OCI-LY7 (cell line): ENCODE measurements at regions not wholly inside any gene's neighbourhood (a gene's known extent, or its start where the extent isn't known, plus 50 kb on each side); places are given as distances from the start of the nearest gene placed in this dataset.

Experiments used
- BruUV-seq: library from RNA; stranded (reverse); fragments of 400-500 nt; replicated peaks from 2 replicates; lab custom pipeline; 2021; lab: Mats Ljungman, UMichigan
- CTCF ChIA-PET: fragments of 300-600 bp; sonication (Branson Sonifier 250); formaldehyde crosslinking; loops from one replicate; lab custom pipeline; 2022; ENCODE audit warnings: antibody characterized with exemption; ENCODE audit not compliant: unreplicated experiment; lab: Charles Lee
- POLR2A ChIA-PET: fragments of 300-600 bp; sonication (Branson Sonifier 250); formaldehyde crosslinking; loops from one replicate; lab custom pipeline; 2022; ENCODE audit warnings: antibody characterized with exemption; lab: Charles Lee
- DNase-seq: peaks from one replicate; pipeline ENCODE4 v3.0.0-alpha.2; 2015; ENCODE audit warnings: low spot score
- H2AFZ ChIP-seq: fragments of 200-600 bp; sonication (generic), shearing (Covaris generic); 2 replicates; pipeline ENCODE4 v1.6.1; 2014; ENCODE audit warnings: mild to moderate bottlenecking, antibody characterized with exemption, low read length, moderate library complexity
- H3K27ac ChIP-seq: fragments of 200-600 bp; sonication (generic); 2 replicates; pipeline ENCODE4 v1.5.1; 2014; ENCODE audit warnings: mixed run types, low read depth, mild to moderate bottlenecking, moderate library complexity, low read length, inconsistent platforms; ENCODE audit not compliant: poor library complexity, severe bottlenecking
- H3K36me3 ChIP-seq: fragments of 200-600 bp; sonication (generic); 2 replicates; pipeline ENCODE4 v1.6.1; 2014; ENCODE audit warnings: mild to moderate bottlenecking, antibody characterized with exemption, low read length, moderate library complexity, mixed read lengths; ENCODE audit not compliant: insufficient read depth
- H3K4me1 ChIP-seq: fragments of 200-600 bp; sonication (generic); 2 replicates; pipeline ENCODE4 v1.5.1; 2014; ENCODE audit warnings: mild to moderate bottlenecking, low read length; ENCODE audit not compliant: insufficient read depth, poor library complexity, severe bottlenecking
- H3K4me2 ChIP-seq: fragments of 200-600 bp; sonication (generic); 2 replicates; pipeline ENCODE4 v1.6.1; 2014; ENCODE audit warnings: mild to moderate bottlenecking, low read length
- H3K4me3 ChIP-seq: fragments of 200-600 bp; sonication (generic); 2 replicates; pipeline ENCODE4 v1.5.1; 2014; ENCODE audit warnings: mild to moderate bottlenecking, low read depth, low read length; ENCODE audit not compliant: poor library complexity, severe bottlenecking
- H3K79me2 ChIP-seq: fragments of 200-600 bp; sonication (generic); 2 replicates; pipeline ENCODE4 v1.6.1; 2016; ENCODE audit warnings: low read depth, mild to moderate bottlenecking, low read length, moderate library complexity, mixed read lengths; ENCODE audit not compliant: insufficient read depth
- H3K9me2 ChIP-seq: fragments of 200-600 bp; sonication (generic); 2 replicates; pipeline ENCODE4 v1.6.1; 2016; ENCODE audit warnings: mild to moderate bottlenecking, low read length, mixed read lengths; ENCODE audit not compliant: insufficient read depth
- H3K9me3 ChIP-seq: fragments of 200-600 bp; sonication (generic); 2 replicates; pipeline ENCODE4 v1.6.1; 2014; ENCODE audit warnings: mild to moderate bottlenecking, mixed run types, low read length, mixed read lengths
- H4K20me1 ChIP-seq: fragments of 200-600 bp; sonication (generic); 2 replicates; pipeline ENCODE4 v1.6.1; 2014; ENCODE audit warnings: mild to moderate bottlenecking, antibody characterized with exemption, low read length, moderate library complexity, mixed read lengths; ENCODE audit not compliant: insufficient read depth
- EZH2phosphoT487 ChIP-seq: fragments of 200-600 bp; sonication (generic); IDR thresholded peaks from 2 replicates; pipeline ENCODE4 v1.6.1; 2018; ENCODE audit warnings: low read depth, borderline replicate concordance, mild to moderate bottlenecking, mixed run types, antibody characterized with exemption, low read length, moderate library complexity, mixed read lengths
- intact Hi-C: fragments of 100-400 bp; cut with micrococcal nuclease; formaldehyde crosslinking; loops from one replicate; pipeline ENCODE4 v1.10.0; 2022; ENCODE audit not compliant: unreplicated experiment
- TF ChIP-seq, protein P1 (sequence below): fragments of 200-600 bp; sonication (generic); conservative IDR thresholded peaks from 2 replicates; pipeline ENCODE4 v1.5.1; 2014; ENCODE audit warnings: mild to moderate bottlenecking, antibody characterized with exemption, low read length, moderate library complexity, mixed read lengths

- Histone ChIP-seq H3K9me3 (no peaks in the 10 kb centered on the region), H4K20me1 (no peaks in the 10 kb centered on the region), H3K4me3 (no peak overlapping the region), H2AFZ (no peak overlapping the region), H3K79me2 (no peaks in the 10 kb centered on the region), H3K9me2 (no peaks in the 10 kb centered on the region), H3K4me1 (peaks cover 18% of the 10 kb centered on the region), H3K27ac (no peak overlapping the region), H3K4me2 (no peak overlapping the region), H3K36me3 (no peaks in the 10 kb centered on the region)
- ChIA-PET POLR2A (no interaction called here), CTCF (interaction anchor here (0.7 kb wide), 1 partner anchor 37 kb away, joined by 3 read pairs; no protein-coding TSS in a partner anchor)
- no TSS peak for BruUV-seq
- DNase-seq = no peak
- TF ChIP-seq, protein P1, sequence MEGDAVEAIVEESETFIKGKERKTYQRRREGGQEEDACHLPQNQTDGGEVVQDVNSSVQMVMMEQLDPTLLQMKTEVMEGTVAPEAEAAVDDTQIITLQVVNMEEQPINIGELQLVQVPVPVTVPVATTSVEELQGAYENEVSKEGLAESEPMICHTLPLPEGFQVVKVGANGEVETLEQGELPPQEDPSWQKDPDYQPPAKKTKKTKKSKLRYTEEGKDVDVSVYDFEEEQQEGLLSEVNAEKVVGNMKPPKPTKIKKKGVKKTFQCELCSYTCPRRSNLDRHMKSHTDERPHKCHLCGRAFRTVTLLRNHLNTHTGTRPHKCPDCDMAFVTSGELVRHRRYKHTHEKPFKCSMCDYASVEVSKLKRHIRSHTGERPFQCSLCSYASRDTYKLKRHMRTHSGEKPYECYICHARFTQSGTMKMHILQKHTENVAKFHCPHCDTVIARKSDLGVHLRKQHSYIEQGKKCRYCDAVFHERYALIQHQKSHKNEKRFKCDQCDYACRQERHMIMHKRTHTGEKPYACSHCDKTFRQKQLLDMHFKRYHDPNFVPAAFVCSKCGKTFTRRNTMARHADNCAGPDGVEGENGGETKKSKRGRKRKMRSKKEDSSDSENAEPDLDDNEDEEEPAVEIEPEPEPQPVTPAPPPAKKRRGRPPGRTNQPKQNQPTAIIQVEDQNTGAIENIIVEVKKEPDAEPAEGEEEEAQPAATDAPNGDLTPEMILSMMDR = no peak
- TF ChIP-seq EZH2phosphoT487 = no peak
- intact Hi-C loops = no loop called here
Observed at GRCh38 chr12:123077298-123078119, 73.4 kb downstream of the PITPNM2 start.

DNA sequence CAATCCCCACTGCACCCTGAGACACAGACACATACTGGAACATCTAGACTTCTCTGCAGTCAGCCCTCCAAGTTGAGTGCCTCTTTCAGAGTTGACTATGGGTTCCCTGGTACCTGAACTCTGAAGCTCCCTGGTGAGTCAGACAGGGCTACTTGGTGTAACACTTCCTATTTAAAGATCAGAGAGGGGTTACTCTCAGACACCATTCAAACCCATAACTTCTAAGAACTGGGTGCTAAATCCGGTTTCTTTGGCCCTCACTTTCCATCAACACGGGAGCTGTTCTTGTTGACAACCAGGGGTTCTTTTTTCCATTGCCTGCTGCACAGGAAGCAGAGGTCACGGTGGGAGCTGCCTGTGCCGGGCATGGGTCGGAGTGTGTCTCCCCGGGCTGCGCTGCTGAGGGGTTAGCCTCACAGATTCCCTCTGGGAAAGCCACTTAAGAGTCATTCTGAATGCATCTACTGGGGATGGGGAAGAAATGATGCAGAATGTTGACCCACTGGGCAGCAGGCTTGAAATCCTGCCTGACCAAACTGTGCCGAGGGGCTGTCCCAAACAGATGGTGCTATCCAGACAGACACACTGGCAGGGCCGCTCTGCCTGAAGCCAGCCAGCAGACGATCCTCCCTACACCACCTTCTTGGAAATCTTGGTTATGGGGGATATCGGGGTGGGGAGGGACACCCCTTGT is 74.1 kb downstream of the PITPNM2 start:
- CTCF ChIA-PET = no interaction called here
- DNase-seq = no peak

More for the DNA sequence above, 74.1 kb downstream of the PITPNM2 start:
- Histone ChIP-seq H3K36me3 (no peaks in the 10 kb centered on the region), H3K4me3 (no peak overlapping the region), H3K9me3 (no peaks in the 10 kb centered on the region), H3K4me2 (no peak overlapping the region), H4K20me1 (no peaks in the 10 kb centered on the region), H3K4me1 (peaks cover 18% of the 10 kb centered on the region), H3K27ac (no peak overlapping the region), H3K79me2 (no peaks in the 10 kb centered on the region), H3K9me2 (no peaks in the 10 kb centered on the region), H2AFZ (peak overlapping the region; percentile 36; the same call in 1 of the 2 replicates)
- intact Hi-C loops = no loop called here
- POLR2A ChIA-PET = no interaction called here
- BruUV-seq = no TSS peak
- TF ChIP-seq EZH2phosphoT487 = no peak
- TF ChIP-seq, protein P1 = no peak
